KOPT-K1 (cell line): ENCODE measurements at regions not wholly inside any gene's neighbourhood (a gene's known extent, or its start where the extent isn't known, plus 50 kb on each side); places are given as distances from the start of the nearest gene placed in this dataset.

Experiments
- H3K27ac ChIP-seq: fragments of 200-600 bp; sonication (generic); 2 replicates; pipeline ENCODE4 v1.5.1; 2016; ENCODE audit warnings: antibody characterized with exemption, mild to moderate bottlenecking, low read depth, low read length; ENCODE audit not compliant: poor library complexity, severe bottlenecking
- H3K36me3 ChIP-seq: fragments of 200-600 bp; sonication (generic); 2 replicates; pipeline ENCODE4 v1.5.1; 2017; ENCODE audit warnings: antibody characterized with exemption, mild to moderate bottlenecking, low read length, moderate library complexity; ENCODE audit not compliant: insufficient read depth
- H3K9me3 ChIP-seq: fragments of 200-600 bp; sonication (generic); 2 replicates; pipeline ENCODE4 v1.5.1; 2017; ENCODE audit warnings: antibody characterized with exemption, low read length, mild to moderate bottlenecking; ENCODE audit not compliant: insufficient read depth, poor library complexity, severe bottlenecking

DNA sequence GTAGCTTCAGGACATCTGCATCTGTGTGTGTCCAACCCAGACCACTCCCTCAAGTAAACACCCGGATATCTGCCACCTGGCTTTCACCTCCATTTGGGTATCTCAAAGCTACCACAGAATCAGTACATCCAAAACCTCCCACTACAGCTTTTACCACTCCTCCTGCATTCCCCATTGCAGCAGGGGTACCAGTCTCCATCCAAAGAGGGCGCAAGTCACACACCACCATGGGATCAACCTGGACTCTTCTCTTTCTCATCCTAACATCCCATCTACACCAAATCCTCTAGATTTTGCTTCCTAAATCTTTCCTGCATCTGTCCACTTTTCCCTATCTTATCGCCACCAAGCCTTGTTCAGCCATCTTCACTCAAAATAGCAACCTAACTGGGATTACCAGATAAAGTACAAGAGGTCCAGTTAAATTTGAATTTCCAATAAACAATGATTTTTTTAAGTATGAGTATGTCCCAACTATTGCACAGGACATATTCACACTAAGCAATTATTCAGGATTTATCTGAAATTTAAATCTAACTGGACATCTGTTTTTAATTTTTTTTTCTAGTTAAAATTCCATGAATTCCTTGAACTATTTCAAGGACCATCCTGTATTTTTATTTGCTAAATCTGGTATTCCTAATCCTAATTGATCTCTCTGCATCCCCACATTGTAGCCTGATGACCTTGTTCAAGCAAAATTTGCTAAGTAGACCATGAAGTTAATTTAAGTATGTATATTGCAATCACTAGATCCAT is 164.3 kb upstream of the MLN start:
- Histone ChIP-seq H3K9me3 (peaks cover 19% of the 10 kb centered on the region), H3K27ac (no peak overlapping the region), H3K36me3 (no peaks in the 10 kb centered on the region)

DNA sequence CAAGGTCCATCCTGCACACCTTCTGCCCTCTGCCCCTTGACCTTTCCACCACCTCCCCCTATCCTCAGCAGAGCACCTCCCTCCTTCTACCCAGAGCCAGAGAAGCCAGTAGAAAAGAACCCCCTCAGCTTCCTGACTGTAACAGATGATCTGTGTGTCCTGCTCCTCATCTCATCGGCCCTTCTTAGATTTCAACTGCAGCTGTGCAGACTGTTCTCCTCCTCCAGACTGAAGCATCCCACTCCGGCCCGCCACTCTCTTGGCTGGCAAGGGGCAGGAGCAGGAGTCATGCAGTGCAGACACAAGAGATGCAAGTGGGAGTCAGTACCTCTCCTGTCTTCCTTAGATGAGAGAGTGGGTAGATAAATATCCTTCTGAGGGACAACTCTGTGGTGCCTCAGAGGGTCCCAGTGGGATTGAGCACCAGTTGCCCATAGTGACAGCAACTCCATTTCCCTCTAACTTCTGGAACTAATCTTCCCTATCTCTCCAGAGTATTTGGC is 163.5 kb upstream of the MLN start:
- Histone ChIP-seq H3K27ac (no peak overlapping the region), H3K36me3 (no peaks in the 10 kb centered on the region), H3K9me3 (peaks cover 11% of the 10 kb centered on the region)

DNA sequence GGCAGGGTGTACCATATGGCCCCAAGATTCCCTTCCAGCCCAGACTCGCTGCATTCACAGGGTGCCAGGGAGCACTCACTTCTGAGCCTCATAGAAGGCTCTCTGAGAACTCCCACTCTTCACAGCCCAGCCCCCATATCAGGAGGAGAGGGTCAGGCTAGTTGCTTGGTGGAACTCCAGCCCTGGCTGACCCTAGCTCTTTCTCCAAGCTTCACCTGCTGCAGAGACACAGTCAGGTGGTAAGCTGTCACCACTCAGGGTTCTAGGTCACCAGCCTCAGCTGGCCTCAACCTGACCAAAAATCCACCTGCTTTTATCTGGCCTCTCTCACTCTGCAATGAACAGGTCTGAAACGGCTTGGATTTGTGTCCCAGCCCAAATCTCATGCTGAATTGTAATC is 162.7 kb upstream of the MLN start:
- Histone ChIP-seq H3K9me3 (peaks cover 7% of the 10 kb centered on the region), H3K36me3 (no peaks in the 10 kb centered on the region), H3K27ac (no peak overlapping the region)

DNA sequence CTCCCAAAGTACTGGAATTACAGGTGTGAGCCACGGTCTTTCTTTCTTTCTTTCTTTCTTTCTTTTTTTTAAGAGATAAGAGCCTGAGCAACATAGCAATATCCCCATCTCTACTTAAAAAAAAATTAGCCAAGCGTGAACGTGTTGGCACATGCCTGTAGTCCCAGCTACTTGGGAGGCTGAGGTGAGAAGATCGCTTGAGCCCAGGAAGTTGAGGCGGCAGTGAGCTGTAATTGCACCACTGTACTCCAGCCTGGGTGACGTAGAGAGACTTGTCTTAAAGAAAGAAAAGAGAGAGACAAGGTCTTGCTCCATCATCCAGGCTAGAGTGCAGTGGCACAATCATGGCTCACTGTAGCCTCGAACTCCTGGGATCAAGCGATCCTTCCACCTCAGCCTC is 162.0 kb upstream of the MLN start:
- Histone ChIP-seq H3K27ac (no peak overlapping the region), H3K36me3 (no peaks in the 10 kb centered on the region), H3K9me3 (peaks cover 7% of the 10 kb centered on the region)

DNA sequence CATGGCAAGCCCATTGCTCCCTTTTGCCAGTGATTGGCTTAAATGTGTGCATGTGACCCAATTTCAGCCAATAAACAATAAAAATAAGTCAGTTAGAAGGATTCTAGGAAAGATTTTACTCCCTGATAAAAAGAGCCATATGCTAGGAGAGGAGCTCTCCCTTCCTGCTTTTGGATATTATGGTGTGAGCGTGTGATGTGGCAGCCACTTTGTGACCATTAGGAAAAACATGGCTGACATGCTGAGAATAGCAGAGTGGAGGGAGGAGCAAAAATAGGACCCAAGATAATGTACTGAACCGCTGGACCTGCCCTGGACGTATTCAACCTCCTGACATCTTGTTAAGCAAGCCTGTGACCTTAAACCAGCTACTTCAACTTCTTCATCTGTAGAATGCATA is 160.6 kb upstream of the MLN start:
- no peaks in the 10 kb centered on the region for H3K36me3 ChIP-seq
- no peak overlapping the region for H3K27ac ChIP-seq
- H3K9me3 ChIP-seq = peaks cover 7% of the 10 kb centered on the region

DNA sequence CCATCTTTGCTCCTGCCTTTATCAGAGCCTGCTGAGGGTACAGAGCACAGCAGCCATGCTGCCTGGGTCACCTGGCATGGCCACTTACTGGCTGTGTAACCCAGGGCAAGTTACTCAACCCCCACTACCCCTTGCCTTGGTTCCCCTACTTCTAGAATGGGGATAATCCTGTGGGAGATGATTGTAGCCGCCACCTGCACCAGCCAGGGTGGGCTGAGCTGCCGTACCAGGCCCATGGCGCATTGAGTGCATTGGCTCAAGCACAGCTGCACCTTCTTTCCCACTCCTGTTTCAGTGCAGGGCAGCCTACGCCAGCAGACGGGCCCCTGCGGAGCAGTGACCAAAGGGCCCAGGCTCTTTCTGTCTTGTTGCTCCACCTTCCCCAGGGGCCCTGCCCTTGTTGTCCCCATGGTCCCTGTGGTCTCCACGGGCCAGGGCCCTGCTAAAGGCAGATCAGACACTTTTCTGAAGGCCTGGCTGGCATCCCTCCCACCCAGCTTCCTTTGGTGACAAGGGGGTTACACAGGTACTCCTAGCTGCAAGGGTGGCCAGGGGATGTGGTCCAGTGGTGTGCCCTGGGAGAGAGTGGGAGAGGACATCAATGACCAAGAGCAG is 159.4 kb upstream of the MLN start:
- Histone ChIP-seq H3K9me3 (peaks cover 7% of the 10 kb centered on the region), H3K36me3 (no peaks in the 10 kb centered on the region), H3K27ac (no peak overlapping the region)

DNA sequence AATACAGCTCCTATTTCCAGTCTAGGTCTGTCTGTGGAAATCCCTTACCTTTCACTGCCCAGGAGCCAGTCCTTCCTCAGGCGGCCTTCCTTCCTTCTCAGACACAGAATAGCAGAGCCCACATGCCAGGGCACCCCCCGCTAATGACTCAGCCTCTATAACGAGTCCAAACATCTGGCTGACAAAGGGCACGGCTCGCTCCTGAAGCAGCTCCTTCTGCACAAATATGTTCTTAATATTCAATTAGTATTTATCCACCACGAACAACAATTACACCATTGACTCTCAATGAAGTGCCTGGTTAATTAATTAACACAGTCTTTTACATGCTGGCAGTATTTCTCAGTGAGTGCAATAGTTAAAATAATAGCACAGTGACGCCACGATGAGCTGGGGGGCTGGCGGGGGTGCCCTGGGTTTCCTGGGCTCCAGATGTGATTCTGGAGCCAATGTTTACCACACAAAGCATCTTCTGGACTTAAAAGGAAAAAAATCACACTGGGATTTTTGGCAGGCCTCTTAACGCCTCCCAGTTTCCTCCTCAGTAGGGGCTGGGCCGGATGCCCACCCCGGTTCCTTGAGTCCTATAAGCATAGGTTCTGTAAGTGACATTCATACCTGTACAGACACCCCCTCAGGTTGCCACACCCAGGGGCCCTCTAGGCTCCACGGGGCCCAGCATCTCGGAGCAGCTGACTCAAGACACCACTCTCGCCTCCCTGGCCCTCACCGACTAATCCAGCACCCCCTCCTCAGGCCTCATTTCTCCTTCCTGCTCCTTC is 158.6 kb upstream of the MLN start:
- Histone ChIP-seq H3K36me3 (no peaks in the 10 kb centered on the region), H3K9me3 (peaks cover 7% of the 10 kb centered on the region), H3K27ac (no peak overlapping the region)

DNA sequence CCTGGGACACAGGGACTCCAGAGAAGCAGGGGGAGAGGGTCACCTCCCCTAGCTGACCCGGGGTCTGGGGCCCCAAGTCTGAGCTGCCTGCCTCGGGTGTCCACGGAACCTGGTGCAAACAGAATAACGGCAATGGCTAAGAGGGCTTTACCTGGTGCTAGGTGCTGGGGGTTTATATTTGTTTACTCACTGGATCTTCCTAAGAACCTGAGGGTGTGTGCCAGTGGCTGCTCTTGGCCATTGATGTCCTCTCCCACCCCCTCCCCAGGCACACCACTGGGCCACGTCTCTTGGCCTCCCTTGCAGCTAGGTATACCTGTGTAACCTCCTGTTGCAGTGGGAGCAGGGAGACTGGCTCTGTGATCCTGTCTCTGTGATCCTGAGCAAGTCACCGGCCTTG is 157.9 kb upstream of the MLN start:
- Histone ChIP-seq H3K27ac (no peak overlapping the region), H3K9me3 (peaks cover 7% of the 10 kb centered on the region)

DNA sequence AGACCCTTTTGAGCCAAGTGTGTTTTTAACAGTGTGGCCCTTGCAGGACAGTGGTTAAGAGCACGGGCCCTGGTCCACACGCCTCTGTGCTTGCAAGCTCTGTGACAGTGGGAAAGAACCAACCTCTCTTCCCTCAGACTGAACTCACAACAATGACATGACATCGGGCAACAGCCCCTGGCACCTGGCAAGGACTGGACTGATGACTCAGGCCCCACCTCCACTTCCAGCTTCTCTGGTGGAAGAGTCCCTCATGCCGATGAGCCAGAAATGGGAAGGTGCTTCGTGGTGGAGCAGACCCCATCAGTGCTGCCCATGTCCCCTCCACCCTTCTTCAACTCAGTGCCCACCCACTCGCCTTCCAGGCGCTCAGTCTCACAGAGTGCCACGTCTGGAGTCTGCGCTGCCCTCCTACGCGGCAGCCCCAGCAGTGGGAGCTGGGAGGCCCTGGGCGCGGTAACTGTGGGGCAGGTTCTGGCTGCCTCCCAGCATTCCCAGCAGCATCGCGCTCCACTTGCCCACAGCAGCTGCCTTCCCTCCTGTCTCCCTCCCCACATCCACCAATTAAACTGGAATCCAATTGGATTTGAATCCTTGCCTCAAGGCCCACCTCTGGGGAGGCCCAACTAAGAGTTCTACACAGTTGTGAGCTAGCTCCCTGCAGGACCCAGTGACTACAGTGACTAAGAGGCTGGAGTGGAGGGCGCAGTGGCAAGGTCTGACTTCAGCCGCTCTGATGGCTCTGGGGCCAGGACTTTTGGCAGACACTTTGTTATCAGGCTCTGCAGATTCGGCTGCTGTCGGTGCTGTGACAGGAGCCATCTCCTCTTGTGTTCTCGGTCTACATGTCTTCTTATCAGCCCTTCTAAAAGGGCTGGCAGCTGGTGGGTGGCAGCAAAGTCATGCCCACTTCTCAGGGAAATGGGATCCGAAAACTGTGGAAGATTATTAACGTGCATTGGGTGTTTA is 156.8 kb upstream of the MLN start:
- Histone ChIP-seq H3K36me3 (no peaks in the 10 kb centered on the region), H3K9me3 (peaks cover 7% of the 10 kb centered on the region), H3K27ac (no peak overlapping the region)

More for the DNA sequence above, 157.9 kb upstream of the MLN start:
- H3K36me3 ChIP-seq = no peaks in the 10 kb centered on the region

DNA sequence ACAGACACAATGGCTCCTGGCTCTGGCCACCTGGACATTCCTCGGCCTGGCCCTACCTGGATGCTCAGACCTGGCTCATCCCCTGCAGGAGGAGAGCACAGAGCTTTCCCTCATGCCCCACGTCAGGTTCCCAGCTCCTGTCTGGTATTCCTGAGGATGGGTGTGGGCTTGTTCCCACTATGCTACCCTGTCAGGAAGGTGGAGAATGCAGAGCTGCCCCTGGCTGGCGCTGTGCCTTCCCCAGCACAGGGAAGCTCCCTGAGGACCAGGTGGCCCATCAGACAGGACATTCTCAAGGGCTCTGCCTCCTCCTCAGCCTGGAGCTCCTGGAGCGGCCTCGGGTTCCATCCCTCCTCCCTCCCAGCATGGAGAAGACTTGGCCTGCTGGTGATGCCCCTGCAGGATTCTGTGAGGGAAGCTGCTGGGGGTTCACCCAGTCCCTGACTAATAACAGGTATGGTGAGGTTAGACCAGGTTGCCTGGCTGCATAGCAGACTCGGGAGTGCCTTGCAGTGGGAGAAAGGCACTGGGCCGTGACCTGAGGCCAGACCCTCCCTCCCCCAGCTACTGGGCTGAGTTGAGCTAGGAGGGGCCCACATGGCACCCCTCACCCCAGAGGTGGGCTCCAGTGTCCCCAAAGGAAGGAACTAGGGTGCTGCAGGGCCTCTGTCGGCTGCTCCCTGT is 156.0 kb upstream of the MLN start:
- H3K9me3 ChIP-seq = peaks cover 4% of the 10 kb centered on the region
- H3K36me3 ChIP-seq = no peaks in the 10 kb centered on the region
- H3K27ac ChIP-seq = no peak overlapping the region

DNA sequence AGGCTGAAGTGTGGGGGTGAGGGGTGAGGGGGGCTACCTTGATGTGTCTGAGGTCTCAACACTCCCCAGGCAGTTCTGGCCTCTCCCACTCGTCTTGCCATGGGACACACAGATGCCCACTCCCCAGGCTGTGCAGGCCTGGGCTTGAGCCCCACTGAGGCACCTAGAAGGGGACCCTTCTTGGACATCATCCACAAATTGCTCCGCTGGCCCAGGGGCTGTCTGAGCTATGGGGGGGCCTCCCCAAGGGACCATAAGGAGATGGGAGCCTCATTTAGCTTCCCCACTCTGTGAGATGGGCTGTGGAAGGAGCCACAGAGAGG is 155.5 kb upstream of the MLN start:
- H3K9me3 ChIP-seq = no peaks in the 10 kb centered on the region
- H3K27ac ChIP-seq = no peak overlapping the region
- no peaks in the 10 kb centered on the region for H3K36me3 ChIP-seq

DNA sequence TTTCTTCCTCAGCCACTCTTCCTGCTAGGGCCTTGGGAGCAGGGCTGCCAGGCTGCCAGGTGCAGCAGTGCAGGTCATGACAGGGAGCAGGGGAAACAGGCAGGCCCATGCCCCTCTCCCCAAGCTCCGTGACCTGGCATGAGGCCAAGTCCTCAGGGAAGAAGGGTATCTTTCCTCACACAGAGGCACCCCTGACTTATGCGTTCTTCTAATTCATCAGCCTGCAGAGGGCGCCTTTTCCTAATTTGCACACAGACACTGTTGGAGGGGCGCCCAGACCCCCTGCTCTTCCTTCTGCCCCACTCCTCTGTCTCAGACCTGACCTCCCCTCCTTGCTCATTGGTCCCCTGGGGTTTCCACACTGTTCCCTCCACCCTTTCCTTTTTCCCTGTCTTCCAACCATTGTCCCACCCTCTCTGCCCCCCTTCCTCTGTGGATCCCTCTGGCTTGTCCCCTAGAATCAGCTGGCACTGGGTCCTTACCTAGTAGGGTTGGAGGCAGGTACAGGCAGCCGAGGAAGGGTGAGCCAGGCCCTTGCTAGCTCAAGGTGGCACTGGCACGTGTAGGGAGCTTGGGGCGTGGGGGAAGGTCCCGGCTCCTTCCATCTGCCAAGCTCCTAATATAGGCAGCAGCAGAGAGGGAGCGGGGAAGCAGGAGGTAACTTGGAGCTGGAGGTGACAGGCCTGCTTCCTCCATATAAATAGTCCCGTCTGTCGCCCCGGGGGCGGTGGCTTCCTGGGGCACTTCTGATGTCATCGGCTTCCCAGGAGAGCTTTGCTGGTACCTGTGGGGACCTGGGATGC is 154.9 kb upstream of the MLN start:
- Histone ChIP-seq H3K27ac (no peak overlapping the region), H3K9me3 (no peaks in the 10 kb centered on the region), H3K36me3 (no peaks in the 10 kb centered on the region)

DNA sequence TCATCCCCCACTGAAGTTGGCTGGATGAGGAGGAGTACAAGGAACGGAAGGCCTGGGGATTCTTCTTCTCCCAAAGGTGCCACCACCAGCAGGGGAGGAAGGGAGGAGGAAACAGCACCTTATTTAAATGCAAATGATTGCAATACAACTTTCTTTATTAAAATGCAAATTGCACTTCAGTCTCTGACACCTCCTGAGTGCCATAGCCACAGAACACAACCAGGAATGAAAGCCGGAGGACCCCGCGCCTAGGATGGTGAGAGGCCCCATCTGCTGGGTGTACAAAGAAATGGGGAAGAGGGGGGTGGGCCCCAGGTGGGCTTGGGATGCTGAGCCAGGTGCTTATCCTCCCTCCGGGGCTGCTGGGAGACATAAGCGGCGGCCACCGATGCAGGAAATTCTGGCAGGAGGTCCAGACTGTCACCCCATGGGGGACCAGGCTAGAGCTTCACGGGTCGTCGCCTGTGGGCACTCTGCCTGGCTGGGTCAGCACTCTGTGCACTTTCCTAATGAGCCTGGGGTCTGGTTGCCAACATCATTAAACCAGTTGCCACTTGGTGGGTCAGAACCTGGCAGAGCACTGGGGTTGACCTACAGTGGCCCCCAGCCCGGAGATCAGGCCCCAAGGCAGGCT is 154.2 kb upstream of the MLN start:
- H3K27ac ChIP-seq = no peak overlapping the region
- H3K36me3 ChIP-seq = no peaks in the 10 kb centered on the region
- no peaks in the 10 kb centered on the region for H3K9me3 ChIP-seq
